Stimulated activated CD4-positive, alpha-beta T cell treated with anti-CD3 and anti-CD28 coated beads, Interleukin-1b, Interleukin-23, amount 100 ng/mL, for 24 hours (primary cell): ENCODE measurements at regions not wholly inside any gene's neighbourhood (a gene's known extent, or its start where the extent isn't known, plus 50 kb on each side); places are given as distances from the start of the nearest gene placed in this dataset.

ENCODE experiments used
- DNase-seq, 4 experiments: peaks; one replicate each; pipeline ENCODE4 v3.0.0-alpha.2; 2020; ENCODE audit warnings: low read depth in 4 of 4, low spot score in 1 of 4

- DNase-seq: no peak
Measured at GRCh38 chr12:126780343-126780742, 1486.6 kb upstream of the TMEM132C start.

GRCh38 chr12:126781593-126781992 is 1485.4 kb upstream of the TMEM132C start:
- DNase-seq: no peak

DNA sequence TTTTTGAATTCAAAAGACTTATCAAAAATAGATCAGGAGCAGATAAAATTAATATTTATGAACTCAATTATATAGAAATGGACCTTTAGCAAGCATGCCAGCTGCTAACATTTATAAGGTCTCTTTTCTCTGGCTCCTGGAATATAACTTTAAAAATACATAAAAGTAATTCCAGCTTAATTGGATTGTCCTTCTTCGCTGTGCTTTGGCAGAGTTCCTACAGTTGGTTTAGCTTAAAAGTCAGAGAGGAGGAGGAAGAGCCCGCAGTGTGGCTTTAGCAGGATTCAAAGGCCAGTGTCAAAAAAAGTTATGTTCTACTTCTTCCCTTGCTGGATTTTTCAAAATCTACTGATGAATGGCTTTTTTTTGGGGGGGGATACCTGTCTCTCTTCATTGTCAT is 1484.9 kb upstream of the TMEM132C start:
- no peak for DNase-seq

DNA sequence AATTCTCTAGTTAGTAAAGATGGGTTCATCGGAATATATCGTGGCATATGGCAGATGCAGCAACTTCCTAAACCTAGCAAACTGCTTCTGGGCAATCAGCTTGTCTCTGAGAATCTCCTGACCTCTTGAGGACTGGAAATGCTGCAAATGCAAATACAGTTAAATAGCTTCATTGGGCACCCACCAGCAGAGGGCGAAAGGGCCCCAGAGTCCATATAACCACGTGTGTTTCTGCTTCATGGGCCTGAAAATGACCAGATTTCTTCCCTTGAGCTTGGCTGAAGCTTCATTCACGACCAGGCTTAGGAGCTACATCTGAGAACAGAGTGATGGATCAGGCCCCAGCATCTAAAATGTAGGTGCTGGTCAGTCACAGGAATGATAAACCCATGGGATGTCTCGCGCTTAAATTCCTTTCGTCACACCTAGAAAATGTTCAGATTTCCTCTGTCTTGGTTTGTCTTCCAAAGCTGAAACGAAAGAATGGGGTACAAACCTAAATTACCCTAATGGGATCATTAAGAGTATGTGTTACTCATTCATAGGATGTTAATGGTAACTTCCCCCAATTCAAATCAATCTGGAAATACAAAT is 1482.5 kb upstream of the TMEM132C start:
- DNase-seq: no peak

DNA sequence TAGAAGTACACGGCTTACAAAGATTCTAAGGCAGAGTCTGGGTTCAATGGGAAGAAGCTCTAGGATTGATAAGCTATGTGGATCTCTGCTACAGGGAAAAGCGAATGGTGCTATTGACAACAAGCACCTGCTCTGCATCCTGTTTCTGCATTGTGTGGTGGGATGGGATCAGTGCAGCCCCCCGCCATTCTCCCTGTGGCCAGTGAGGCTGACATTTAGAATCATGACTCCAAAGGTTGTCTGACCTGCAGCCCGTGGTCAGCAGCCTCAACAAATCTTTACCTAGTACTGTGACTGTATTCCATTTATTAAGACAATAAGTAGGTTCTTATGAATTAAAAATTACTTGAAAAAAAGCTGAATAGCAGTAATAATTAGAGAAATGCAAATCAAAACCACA is 1477.0 kb upstream of the TMEM132C start:
- DNase-seq: no peak

DNA sequence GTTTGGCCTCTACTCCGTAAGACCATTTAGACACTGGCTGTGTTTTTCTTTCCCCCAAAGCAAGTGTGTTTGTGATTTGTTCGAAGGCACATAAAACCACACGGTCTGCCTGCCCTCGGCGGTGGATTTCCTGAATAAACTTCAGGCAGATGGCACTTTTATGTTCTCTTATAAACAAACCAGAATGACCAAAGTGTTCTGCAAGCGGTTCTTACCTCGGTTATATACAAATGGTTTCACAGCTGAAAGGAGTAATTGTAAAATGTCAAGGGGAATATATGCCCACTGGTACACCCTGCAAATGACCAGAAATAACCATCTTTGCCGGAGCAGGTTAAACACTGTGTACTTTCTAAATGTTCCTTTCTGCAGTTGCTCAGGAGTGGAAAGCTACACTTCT is 1475.8 kb upstream of the TMEM132C start:
- no peak for DNase-seq

- no peak for DNase-seq
Measured at GRCh38 chr12:126792411-126792810, 1474.6 kb upstream of the TMEM132C start.

GRCh38 chr12:126797525-126797924 is 1469.4 kb upstream of the TMEM132C start:
- DNase-seq: no peak

DNA sequence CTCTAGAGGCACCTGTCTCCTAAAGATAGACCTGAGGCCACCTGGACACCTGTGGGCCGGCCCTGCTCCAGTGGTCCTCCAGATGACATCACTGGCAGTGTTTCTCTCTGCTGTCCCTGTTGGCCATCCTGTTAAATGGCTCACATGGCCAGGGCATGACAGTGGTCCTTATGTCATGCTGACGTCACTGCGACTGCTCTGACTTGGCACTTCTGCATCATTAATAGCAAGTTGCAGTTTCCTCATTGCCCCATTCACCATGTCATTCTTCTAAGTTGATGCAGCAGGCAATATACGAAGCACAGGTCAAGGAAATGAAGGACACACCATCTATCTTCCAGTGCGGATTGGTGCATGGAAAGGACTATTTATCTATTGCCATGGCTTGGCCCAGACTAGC is 1468.5 kb upstream of the TMEM132C start:
- DNase-seq: no peak

GRCh38 chr12:126807312-126807865 is 1459.6 kb upstream of the TMEM132C start:
- no peak for DNase-seq

DNA sequence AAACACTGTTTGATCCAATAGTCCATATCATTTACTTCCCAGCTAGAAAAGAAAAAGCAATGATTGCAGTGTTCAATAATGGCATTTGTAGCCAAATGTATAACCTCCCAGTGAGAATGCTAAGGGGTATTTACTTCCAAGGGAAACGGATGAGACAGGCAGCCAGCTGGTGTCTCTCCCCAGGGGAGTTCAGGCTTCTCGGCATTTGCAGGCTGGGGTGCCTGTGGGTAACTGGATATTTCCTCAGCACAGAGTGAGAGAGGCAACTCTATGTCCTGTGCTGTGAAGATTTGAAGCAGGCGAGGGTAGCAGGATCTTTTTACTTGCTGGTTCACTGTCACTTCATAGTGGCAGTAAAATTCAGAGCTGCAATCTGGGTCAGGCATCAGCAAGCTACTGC is 1455.6 kb upstream of the TMEM132C start:
- no peak for DNase-seq

DNA sequence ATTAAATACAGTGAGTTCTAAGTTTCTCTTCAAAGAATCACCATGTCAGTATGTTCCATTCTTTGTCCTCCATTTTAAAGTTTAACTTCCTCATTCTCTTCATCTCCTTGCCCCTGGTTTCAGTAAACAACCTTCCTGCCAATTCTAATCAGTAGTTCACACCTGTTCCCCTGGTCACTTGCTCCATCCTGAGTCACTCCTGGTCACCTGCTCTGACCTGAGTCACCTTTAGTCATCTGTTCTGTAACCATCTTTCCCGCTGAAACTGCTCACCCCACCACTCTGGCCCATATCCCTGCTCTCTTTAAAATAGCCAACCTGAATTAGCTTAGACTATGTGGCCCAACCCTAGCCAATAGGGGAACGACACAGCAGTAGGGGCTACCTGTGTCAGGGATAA is 1447.4 kb upstream of the TMEM132C start:
- DNase-seq: no peak

DNA sequence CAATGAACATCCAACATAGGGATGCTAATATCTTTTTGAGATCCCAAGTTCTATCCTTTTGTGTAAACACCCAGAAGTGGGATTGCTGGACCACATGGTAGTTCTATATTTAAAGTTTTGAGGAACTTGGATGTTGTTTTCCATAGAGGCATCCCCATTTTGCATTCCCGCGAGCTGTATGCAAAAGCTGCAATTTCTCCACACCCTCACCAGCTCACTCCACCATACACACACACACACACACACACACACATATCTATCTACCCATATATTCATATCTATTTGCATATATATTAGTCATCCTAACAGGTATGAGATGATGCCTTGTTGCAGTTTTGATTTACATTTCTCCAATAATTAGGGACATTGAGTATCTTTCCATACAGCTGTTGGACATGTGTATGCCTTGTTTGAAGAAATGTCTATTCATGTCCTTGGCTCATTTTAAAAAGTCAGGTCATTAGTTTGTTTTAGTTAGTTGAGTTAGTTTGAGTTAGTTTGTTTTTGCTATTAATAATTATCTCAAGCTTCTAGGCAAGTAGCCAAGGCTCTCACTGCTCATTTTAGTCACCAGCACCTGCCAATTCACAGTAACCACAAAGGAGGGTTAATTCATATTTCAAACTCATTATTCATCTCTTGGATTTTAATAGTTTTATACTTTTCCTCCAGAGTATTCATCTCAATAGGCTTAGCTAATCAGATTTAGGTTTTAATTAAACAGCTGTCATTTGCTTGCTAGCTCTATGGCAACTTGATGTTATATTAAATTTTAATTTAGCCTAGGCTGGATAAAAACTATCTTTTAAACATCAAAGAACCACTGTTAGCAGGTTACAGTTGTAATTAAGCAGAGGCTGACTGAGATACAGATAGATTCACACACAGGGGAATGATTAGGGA is 1435.9 kb upstream of the TMEM132C start:
- no peak for DNase-seq

- DNase-seq: no peak
Measured at GRCh38 chr12:126837697-126838096, 1429.3 kb upstream of the TMEM132C start.

- no peak for DNase-seq
Measured at GRCh38 chr12:126843915-126844669, 1422.9 kb upstream of the TMEM132C start.

- no peak for DNase-seq
Measured at GRCh38 chr12:126847005-126847629, 1419.9 kb upstream of the TMEM132C start.

DNA sequence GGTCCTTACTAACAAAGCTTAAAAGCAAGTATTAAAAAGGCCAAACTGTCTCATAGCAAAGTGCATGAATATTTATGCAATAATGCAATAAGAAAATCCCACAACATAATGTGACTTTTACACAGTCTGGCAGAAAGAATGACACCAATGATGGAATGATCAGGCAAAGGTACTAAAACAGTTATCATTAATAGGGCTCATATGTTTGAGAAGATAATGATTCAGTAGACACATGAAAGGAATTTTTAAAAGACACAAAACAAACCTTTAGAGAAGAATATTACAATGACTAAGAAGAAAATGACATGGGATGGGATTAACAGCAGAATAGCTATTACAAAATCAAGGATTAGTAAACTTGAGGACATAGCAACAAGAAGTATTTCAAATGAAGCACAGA is 1411.2 kb upstream of the TMEM132C start:
- no peak for DNase-seq

- DNase-seq: no peak
Measured at GRCh38 chr12:126856958-126857357, 1410.0 kb upstream of the TMEM132C start.

GRCh38 chr12:126858560-126858959 is 1408.4 kb upstream of the TMEM132C start:
- DNase-seq: no peak

- no peak for DNase-seq
Measured at GRCh38 chr12:126860210-126860609, 1406.8 kb upstream of the TMEM132C start.

- DNase-seq: no peak
Measured at GRCh38 chr12:126862500-126862899, 1404.5 kb upstream of the TMEM132C start.
